MM.1S (cell line): ENCODE measurements at regions not wholly inside any gene's neighbourhood (a gene's known extent, or its start where the extent isn't known, plus 50 kb on each side); places are given as distances from the start of the nearest gene placed in this dataset.

ENCODE experiments used
- DNase-seq: peaks from one replicate; pipeline ENCODE4 v3.0.0-alpha.2; 2015
- H2AFZ ChIP-seq: fragments of 300-600 bp; sonication (generic); 2 replicates; pipeline ENCODE4 v1.6.0; 2016; ENCODE audit warnings: antibody characterized with exemption, low read length
- H3F3A ChIP-seq: fragments of 300-600 bp; sonication (generic); 2 replicates; pipeline ENCODE4 v1.6.1; 2016; ENCODE audit warnings: mild to moderate bottlenecking, antibody characterized with exemption, low read length, moderate library complexity, mixed read lengths; ENCODE audit not compliant: insufficient read depth
- H3K27ac ChIP-seq: fragments of 300-600 bp; sonication (generic); 2 replicates; pipeline ENCODE4 v1.5.1; 2016; ENCODE audit warnings: mild to moderate bottlenecking, low read length
- H3K27me3 ChIP-seq: fragments of 300-600 bp; sonication (generic); replicated peaks from 2 replicates; pipeline ENCODE4 v1.6.0; 2016; ENCODE audit warnings: low read length; ENCODE audit not compliant: insufficient read depth
- H3K36me3 ChIP-seq: fragments of 300-600 bp; sonication (generic); replicated peaks from 2 replicates; pipeline ENCODE4 v1.6.1; 2016; ENCODE audit warnings: mild to moderate bottlenecking, low read length, mixed read lengths; ENCODE audit not compliant: insufficient read depth
- H3K4me1 ChIP-seq: fragments of 300-600 bp; sonication (generic); 2 replicates; pipeline ENCODE4 v1.6.1; 2016; ENCODE audit warnings: low read length, mixed read lengths
- H3K4me2 ChIP-seq: fragments of 300-600 bp; sonication (generic); 2 replicates; pipeline ENCODE4 v1.6.0; 2016; ENCODE audit warnings: low read depth, low read length
- H3K4me3 ChIP-seq: fragments of 300-600 bp; sonication (generic); 2 replicates; pipeline ENCODE4 v1.5.1; 2016; ENCODE audit warnings: low read length, mixed read lengths
- H3K79me2 ChIP-seq: fragments of 300-600 bp; sonication (generic); 2 replicates; pipeline ENCODE4 v1.6.1; 2016; ENCODE audit warnings: mixed run types, low read length, mixed read lengths
- H3K9ac ChIP-seq: fragments of 300-600 bp; sonication (generic); 2 replicates; pipeline ENCODE4 v1.6.1; 2016; ENCODE audit warnings: low read length, mixed read lengths
- H3K9me2 ChIP-seq: fragments of 300-600 bp; sonication (generic); replicated peaks from 2 replicates; pipeline ENCODE4 v1.6.1; 2016; ENCODE audit warnings: mild to moderate bottlenecking, low read length, mixed read lengths; ENCODE audit not compliant: insufficient read depth
- H3K9me3 ChIP-seq: fragments of 300-600 bp; sonication (generic); replicated peaks from 2 replicates; pipeline ENCODE4 v1.6.1; 2016; ENCODE audit warnings: mild to moderate bottlenecking, low read length, mixed read lengths; ENCODE audit not compliant: insufficient read depth
- H4K20me1 ChIP-seq: fragments of 300-600 bp; sonication (generic); 2 replicates; pipeline ENCODE4 v1.6.1; 2016; ENCODE audit warnings: mild to moderate bottlenecking, low read length, moderate library complexity, mixed read lengths; ENCODE audit not compliant: insufficient read depth
- CTCF ChIP-seq: fragments of 300-600 bp; sonication (generic); IDR thresholded peaks from 2 replicates; pipeline ENCODE4 v1.5.1; 2016; ENCODE audit warnings: antibody characterized with exemption, low read length, mixed read lengths
- EZH2 ChIP-seq: fragments of 300-600 bp; sonication (generic); optimal IDR thresholded peaks from 2 replicates; pipeline ENCODE3; 2017; ENCODE audit warnings: low read depth, mild to moderate bottlenecking, antibody characterized with exemption, low read length, mixed read lengths
- EZH2phosphoT487 ChIP-seq: fragments of 300-600 bp; sonication (generic); IDR thresholded peaks from 2 replicates; pipeline ENCODE4 v1.6.1; 2018; ENCODE audit warnings: antibody characterized with exemption, low read length

- no peak overlapping the region for H3K9ac ChIP-seq
- no peaks in the 10 kb centered on the region for H3K79me2 ChIP-seq
- H3K4me1 ChIP-seq = no peaks in the 10 kb centered on the region
- no peaks in the 10 kb centered on the region for H3K36me3 ChIP-seq
- no peak for TF ChIP-seq EZH2
- no peak for TF ChIP-seq CTCF
- no peak for TF ChIP-seq EZH2phosphoT487
- H3K9me2 ChIP-seq = no peaks in the 10 kb centered on the region
- no peak for DNase-seq
- no peak overlapping the region for H3K27ac ChIP-seq
- H3K27me3 ChIP-seq = no peaks in the 10 kb centered on the region
- H3K4me2 ChIP-seq = no peak overlapping the region
- no peaks in the 10 kb centered on the region for H3F3A ChIP-seq
- no peak overlapping the region for H3K4me3 ChIP-seq
- H2AFZ ChIP-seq = no peak overlapping the region
- no peaks in the 10 kb centered on the region for H4K20me1 ChIP-seq
- H3K9me3 ChIP-seq = no peaks in the 10 kb centered on the region
These were observed 636.0 kb downstream of the NR2F1-AS1 start for GRCh38 chr5:92944903-92945604.

- Histone ChIP-seq H4K20me1 (no peaks in the 10 kb centered on the region), H3K27ac (no peak overlapping the region), H3K9me3 (no peaks in the 10 kb centered on the region), H3F3A (no peaks in the 10 kb centered on the region), H3K4me2 (no peak overlapping the region), H3K9me2 (no peaks in the 10 kb centered on the region), H3K36me3 (no peaks in the 10 kb centered on the region), H3K4me3 (no peak overlapping the region), H2AFZ (no peak overlapping the region), H3K27me3 (no peaks in the 10 kb centered on the region), H3K9ac (no peak overlapping the region), H3K4me1 (no peaks in the 10 kb centered on the region), H3K79me2 (no peaks in the 10 kb centered on the region)
- DNase-seq = no peak
- no peak for TF ChIP-seq EZH2phosphoT487
- TF ChIP-seq EZH2 = no peak
- no peak for TF ChIP-seq CTCF
These were observed 636.7 kb downstream of the NR2F1-AS1 start for GRCh38 chr5:92944337-92944736.

DNA sequence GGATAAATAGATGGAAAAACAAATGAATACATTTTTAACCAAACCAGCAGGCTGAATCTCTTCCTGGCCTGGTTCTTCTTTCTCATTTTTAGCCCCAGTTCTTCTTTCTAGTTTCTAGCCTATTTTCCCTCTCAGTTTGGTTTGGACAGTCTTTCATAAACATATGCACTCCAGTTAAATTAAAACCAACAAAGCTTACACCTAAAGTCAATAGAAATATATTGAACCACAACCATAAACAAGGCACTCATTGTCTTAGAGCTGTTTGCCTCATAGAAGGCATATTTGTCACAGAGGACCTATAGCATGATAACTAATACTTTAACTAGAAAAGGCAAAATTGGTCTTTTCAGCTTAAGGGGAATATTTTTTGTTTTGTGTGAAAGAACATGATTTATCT lies 638.3 kb downstream of the NR2F1-AS1 start:
- TF ChIP-seq EZH2phosphoT487 = no peak
- no peak for TF ChIP-seq CTCF
- TF ChIP-seq EZH2 = no peak
- H3K27ac ChIP-seq = no peak overlapping the region
- no peak for DNase-seq
- no peaks in the 10 kb centered on the region for H3K79me2 ChIP-seq
- H3F3A ChIP-seq = no peaks in the 10 kb centered on the region
- H3K4me3 ChIP-seq = no peak overlapping the region
- no peaks in the 10 kb centered on the region for H3K9me3 ChIP-seq
- no peaks in the 10 kb centered on the region for H3K4me1 ChIP-seq
- no peaks in the 10 kb centered on the region for H4K20me1 ChIP-seq
- H3K4me2 ChIP-seq = no peak overlapping the region
- H2AFZ ChIP-seq = no peak overlapping the region
- no peaks in the 10 kb centered on the region for H3K36me3 ChIP-seq
- H3K9ac ChIP-seq = no peak overlapping the region
- no peaks in the 10 kb centered on the region for H3K27me3 ChIP-seq
- H3K9me2 ChIP-seq = no peaks in the 10 kb centered on the region
